GM19324 (cell line): ENCODE measurements at regions not wholly inside any gene's neighbourhood (a gene's known extent, or its start where the extent isn't known, plus 50 kb on each side); places are given as distances from the start of the nearest gene placed in this dataset.

Source experiments
- ATAC-seq: cut with Tn5 transposase; IDR thresholded peaks from one replicate; pipeline ENCODE4 v1.9.1; 2021; ENCODE audit warnings: mild to moderate bottlenecking, moderate library complexity; ENCODE audit not compliant: unreplicated experiment, low FRiP score

DNA sequence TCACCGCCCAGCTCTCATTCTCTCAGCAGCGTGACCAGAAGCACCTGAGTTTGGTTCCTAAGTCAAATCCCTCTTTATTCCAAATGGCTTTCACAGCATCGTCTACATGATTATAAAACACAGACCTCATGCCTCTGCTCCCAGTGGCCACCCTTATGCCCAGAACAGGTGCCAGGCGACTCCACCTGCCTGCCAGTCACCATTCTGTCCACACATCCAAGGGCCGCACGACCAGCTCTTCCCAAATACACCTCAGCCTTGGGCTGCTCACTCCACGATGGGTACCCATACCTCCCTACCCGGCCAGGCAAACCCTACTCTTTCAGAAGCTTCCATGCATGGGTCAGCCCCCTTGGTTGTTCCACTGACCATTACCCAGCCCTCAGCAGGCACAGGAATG, 851.6 kb upstream of the SALL3 start:
- ATAC-seq = no peak

DNA sequence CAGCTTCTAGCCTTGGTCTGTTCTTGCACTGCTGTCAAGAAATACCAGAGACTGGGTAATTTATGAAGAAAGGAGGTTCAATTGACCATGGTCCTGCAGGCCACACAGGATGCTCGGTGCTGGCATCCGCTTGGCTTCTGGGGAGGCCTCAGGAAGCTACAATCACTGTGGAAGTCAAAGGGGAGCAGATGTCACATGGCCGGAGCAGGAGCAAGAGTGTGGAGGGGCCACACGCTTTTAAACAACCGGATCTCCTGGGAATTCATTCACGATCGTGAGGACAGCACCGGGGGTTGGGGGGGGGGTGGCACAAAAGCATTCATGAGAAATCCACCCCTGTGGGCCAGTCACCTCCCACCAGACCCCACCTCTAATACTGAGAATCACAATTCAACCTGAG, 850.4 kb upstream of the SALL3 start:
- no peak for ATAC-seq

DNA sequence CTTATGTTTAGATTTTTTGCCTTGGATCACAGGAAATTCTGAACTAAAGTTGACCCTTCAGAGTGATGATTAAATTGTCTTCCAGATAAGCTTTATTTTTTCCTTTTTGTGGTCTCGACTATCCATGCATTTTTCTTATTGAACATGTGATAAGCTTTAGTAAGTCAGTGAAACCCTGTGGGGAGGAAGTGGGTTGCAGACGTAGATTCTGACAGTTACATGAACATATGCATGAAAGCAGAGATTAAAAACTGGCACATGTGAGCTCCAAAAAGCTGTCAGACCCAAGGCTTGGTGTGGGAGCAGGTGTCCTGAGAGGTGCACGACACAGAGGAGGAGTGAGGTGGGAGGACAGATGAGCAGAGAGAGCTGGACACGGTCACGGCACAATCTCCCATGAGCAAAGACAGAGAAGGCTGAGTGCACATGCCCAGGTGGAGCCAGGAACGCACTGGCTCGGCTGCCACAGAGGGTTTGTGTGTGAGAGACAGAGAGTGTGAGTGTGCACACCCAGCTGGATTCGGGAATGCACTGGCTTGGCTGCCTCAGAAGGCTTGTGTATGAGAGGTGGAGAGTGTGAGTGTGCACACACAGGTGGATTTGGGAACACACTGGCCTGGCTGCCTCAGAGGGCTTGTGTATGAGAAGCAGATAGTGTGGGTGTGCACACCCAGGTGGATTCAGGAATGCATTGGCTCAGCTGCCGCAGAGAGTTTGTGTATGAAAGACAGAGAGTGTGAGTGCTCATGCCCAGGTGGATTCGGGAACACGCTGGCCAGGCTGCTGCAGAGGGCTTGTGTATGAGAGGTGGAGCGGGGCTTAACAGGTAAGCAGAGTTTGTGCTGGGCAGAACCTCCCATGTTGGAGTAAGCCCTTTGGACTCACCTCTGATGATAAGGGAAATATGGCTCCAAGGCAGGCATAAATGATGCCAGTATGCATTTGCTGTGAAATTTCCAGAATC, 849.1 kb upstream of the SALL3 start:
- no peak for ATAC-seq

DNA sequence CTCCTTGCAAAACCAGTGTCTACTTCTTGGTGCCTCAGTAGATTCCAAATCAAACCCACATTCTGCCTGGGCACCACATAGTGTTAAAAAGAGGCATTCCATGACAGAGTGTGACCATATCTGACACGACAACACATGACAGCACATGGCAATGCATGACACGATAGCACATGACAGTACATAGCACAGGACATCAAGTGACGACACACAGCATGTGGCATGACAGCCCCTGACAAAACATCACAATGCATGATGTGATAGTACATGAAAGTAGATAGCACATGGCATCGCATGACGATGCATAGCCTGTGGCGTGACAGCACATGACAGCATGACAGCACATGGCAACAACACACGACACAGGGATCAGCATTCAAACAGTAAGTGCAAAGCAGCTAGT, 845.9 kb upstream of the SALL3 start:
- no peak for ATAC-seq

DNA sequence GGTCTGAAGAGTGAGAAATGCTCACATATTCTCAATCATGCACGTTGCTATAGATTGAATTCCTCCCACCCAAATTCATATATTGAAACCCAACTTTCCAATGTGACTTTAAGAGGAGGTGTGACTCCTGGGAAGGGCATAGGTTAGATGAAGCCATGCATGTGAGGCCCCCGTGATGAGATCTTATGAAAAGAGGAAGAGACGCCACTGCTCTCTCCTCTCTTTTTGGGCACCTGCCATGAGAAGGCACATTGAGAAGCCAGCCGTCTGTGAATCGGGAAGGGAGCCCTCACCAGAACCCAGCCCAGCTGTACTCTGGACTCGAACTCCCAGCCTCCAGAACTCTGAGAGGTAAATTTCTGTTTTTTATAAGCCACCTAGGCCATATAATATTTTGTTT, 842.6 kb upstream of the SALL3 start:
- ATAC-seq = no peak

DNA sequence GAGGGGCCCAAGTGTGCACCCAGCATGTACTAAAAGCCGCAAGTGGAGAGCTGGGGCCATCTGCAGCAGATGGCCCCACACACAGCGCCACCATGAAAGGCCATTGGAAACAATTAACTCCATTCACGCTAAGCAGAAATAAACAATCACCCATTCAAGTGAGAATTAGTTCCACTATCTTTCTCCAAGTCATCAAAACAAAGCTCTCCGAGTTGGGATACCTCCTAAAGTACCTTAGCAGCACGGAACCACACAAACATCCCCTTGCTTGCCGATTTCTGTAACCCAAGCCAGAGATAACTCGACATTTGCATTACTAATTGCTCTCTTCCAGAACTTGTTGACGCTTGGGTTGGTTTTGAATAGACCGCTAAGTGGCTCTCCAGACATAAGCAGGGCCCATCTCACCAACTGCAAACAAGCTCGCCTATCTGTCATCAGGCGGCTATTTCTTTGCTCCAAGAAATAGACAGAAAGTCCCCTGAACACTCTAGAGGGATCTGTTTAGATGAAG, 840.6 kb upstream of the SALL3 start:
- no peak for ATAC-seq

DNA sequence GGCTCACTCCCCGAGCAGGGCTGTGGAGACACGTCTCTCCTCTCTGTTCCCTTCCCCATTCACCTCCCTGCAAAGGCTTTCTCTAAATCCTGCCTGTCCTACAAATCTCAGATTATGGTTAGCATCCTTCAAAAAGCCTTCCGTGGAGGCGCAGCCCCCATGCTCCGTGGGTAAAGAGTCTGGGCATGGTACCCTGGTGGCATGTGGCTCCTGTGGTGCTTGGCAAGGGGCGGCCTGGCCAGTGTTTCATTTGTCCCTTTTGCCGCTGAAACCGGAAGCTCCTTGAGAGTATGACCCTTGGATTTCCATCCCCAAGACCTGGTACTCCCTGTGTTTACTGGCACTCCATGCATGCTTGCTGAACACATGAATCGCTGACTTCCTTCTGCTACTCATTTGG, 839.3 kb upstream of the SALL3 start:
- no peak for ATAC-seq

DNA sequence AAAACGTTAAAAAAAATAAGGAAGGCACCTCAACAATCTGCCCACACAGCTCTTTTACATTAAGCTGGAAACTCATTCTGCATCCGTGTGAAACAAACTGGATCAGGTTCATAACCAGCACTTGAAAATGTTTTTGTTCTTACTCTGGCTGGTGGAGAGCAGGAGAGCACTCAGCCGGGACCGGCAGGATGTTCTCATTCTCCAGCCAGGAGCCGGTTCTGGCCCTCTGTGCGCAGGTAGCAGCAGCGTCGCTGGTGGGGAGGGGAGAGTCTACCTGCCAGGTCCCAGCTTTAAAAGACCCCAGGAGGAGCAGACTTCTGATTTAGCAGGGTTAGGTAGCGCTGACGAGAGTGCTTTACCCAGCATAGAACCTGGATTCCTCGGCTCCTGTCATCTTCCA, 834.9 kb upstream of the SALL3 start:
- no peak for ATAC-seq

DNA sequence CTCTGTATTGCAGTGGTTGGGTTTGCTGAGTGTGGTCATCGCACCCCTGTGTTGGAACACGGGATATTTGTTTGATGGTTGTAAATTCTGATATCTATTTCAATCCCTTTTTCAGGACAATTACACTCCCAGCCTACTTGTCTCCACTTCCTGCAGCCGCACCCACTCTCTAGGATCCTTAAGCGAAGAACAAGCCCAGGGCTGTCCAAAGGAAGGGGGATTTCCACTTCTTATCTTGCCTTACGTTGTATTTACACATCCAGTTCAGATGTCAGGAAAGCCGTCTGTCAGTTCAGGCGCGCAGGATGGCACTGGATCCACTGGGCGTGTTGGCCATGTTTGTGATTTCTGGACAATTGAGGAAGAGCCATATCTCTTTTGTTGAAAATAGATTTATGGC, 834.5 kb upstream of the SALL3 start:
- no peak for ATAC-seq

DNA sequence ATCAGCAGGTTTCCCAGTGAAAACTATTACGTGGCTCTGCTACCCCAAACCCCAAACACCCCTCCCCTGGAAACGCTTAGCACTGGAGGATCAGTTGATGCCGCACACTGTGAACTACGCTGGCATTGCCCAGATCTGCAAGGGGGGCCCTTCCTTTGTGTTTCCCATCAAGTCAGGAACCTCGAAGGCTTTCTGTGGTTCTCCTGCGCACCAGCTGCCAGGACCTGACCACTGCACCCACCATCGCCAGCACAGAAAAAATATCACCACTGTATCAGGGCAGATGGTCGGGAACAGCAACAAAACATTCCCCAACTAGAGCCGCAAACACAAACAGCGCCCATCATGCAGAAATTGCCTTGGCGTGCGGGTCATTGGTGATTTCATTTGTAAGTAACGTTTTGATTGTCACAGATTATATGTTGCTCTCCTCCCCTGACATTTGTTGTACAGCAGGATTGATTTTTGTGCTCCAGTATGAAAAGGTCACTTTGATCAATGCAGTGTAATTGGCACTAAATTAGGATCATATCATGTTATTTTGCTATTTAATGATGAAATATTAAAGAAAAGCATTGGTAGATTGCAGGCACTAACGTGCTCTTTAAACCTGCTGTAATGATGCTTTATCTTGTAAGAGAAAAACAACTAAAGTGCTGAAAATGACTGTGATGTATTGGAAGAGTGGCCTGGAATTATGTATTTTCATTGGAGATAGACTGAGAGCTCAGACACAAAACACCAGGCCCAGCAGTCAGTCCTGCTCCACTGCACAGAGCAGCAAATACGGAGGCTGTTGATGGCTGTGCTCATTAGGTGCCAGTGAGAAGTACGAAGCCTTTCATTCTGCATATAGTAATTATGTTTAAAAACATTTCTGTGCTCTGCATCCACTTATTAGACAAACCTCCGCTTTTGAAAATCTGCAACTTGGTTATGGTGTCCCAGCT, 833.2 kb upstream of the SALL3 start:
- ATAC-seq = no peak

DNA sequence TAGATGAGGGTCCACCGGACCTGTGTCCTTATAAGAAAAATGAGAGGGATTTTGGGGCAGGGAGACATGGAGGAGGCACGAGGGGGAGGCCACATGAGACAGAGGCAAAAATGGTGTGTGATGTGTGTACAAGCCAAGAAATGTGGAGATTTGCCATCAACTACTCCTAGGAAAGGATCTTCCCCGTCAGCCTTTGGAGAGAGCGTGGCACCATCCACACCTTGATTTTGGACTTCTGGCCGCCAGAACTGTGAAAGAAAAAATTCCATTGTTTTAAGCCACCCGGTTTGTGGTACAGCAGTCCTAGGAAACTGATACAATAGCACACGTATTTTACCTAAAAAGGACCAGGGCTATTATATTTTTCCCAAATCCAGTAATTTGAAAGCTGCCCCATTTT, 829.0 kb upstream of the SALL3 start:
- ATAC-seq = no peak

DNA sequence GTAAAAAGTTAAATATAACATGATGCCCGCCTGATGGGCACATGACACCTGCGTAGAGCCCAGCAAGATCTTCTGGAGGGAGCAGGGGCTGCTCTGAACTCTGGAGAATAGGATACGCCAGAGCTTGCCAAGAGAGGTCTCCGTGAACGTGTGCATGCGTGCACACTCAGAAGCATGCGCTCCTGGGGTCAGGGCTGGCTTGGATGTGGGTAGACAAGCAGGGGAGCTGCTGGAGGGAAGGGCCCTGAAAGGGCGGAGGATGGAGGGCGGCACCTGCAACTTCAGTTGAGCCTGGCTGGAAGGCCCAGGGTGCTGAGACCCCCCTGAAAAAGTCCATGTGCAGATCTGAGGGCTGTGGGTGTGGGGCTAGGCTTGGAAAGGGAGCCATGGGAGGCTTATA, 828.4 kb upstream of the SALL3 start:
- ATAC-seq = no peak

DNA sequence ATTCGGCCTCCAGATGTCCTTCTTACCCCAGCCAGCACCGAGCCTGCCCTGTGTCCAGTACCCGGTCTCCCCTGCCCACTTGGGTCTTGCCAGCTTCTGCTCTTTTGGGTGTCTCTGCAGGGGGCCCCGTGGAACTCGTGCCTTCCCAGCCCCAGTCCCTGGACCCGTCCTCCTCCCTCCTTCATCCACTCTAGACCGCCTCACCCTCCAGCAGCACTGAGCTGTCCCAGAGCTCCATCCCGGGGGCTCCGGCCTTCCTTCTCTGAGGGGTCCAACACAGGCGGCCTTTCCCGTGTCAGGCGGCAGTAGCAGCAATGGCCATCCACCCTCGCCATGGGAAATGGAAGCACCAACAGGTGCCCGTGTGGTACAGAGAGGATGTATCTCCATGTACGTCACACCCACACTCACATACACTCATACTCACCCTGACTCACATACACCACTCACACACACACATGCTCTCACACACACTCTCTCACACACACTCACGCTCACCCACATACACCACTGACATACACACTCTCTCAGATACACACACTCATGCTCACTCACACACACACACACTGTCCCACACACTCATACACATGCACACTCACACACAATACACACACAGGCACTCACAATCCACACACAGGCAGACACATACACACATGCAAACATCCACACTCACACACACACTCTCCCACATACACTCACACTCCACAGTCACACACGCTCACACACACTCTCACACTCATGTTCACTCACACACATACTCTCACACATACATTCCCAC, 827.5 kb upstream of the SALL3 start:
- ATAC-seq = no peak

DNA sequence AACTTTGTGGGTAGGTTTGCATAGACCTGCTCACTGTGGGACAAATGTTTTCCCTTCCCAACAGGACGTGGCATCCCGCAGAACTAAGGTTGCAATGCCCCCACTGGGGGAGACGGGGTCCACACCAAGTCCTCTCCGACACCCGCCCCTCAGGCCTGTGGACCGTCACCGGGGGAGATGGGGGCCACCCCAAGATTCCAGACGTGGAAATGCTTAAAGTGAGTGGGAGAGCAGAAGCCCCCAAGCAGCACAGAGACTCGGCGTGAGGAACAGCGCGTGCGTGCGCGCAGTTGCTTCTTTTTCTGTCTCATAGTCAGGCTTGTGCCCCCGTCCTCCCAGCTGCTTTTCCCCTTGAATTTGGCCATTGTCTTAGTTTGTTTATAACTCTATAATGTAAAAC, 826.3 kb upstream of the SALL3 start:
- ATAC-seq = no peak

DNA sequence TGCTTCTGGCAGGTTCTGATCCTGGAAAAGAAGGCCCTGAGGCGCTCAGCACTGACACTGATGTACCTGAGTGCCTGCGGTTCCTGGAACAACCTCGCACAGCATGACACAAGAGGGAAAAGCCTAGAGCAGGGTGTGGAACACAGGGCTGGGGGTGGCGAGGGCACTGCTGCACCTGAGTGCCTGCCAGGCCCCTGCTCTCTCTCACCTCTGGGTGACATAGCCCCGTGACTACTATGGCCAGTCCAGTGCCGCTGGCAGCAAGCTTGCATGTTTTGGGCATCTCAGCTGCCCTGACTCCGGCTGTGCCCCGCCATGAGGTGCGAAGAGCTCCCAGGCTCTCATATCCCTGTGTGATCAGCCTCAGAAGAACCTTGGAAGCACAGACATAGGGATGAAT, 825.2 kb upstream of the SALL3 start:
- ATAC-seq = no peak

DNA sequence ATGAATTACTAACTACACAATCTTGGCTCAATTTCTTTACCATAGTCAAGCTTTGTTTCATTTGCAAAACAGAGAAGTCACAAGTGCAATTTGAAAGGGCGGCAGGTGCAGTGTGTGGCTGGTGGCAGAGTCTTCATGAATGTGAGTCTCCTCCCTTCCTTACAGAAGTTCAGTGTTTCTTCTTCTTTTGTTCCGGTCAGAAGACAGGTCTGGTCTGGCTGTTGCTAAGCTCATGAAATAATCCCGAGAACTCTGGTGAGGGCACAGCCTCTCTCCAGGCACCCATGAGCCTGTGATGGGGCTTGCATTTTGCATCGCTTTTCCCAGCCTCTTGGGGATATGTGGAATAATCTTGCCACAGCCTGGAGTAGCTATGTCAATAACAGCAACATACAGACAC, 824.8 kb upstream of the SALL3 start:
- no peak for ATAC-seq

DNA sequence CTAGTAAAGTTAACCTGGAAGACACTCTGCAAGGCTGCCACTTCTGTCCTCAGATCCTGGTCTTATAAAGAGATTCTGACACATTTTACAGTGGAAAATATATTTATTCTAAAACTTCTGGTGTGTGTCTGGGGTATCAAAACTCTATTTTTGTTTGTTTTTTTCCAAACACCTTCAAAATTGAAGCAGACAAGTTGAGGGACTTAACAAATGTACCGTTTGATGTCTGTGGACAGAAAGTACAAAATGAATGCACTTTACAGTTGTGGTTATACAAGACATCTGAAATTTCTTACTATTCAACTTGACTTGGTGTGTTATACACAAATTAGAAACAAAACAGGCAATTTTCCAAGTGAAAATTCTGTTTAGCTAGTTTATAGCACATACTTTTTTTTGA, 823.2 kb upstream of the SALL3 start:
- no peak for ATAC-seq

DNA sequence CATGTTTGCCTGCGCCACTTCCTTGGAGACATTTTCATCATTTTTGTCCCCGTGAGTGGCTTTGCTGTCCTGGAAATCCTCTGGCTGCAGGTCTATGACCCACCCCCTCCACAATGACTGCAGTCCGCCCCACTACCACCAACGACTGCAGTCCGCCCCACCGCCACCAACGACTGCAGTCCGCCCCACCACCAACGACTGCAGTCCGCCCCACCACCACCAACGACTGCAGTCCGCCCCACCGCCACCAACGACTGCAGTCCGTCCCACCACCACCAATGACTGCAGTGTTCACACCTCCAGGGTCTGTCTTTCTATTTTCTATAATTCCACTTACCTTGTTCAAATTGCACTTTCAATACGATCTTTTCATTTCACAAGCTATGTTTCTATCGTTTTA, 820.7 kb upstream of the SALL3 start:
- ATAC-seq = no peak

DNA sequence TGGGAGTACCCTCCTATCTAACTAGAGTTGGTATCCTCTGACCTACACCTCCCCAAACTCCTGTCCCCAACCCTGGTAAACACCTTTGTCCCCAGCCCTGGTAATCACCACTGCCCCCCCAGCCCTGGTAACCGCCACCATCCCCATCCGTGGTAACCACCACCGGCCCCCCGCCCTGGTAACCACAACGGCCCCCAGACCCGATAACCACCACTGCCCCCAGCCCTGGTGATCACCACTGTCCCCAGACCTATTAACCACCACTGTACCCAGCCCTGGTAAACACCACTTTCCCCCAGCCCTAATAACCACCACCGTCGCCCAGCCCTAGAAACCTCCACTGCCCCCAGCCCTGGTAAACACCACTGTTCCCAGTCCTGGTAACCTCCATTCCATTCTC, 820.2 kb upstream of the SALL3 start:
- ATAC-seq = no peak

DNA sequence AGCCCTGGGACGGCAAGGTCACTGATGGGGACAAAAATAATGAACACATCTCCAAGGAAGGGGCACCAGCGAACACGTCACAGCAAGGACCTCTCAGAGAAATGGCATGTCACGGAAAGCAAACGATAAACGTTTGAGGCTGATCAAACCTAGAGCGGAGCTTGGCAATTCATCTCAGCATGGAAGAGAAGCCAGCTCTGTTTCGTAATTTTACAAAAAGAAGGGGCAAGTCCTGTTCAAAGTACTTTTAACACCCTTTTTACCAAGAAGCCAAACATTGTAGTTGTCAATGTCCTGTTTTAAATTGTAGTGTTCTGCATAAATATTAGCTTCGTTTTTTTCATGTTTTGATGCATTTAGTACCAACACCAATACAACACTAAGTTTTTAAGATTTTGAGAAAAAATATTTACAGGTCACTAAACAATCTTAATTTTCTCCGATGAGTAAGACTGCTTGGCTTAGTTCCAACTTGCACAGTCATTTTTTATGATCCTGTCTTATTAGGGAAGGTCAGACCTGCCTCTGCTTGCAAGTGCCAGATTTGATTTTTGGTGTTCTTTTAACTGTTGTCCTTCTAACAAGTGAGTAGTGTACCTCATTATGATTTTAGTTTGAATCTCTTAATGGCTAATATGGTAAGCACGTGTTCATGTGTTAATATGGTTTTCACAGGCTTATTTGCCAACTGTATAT, 818.5 kb upstream of the SALL3 start:
- no peak for ATAC-seq
